CD14-positive monocyte (primary cell): ENCODE measurements at regions not wholly inside any gene's neighbourhood (a gene's known extent, or its start where the extent isn't known, plus 50 kb on each side); places are given as distances from the start of the nearest gene placed in this dataset.

Source experiments
- DNase-seq, 3 donors: peaks; one replicate each; pipeline ENCODE4 v3.0.0-alpha.2; 2011 to 2022
- H2AFZ ChIP-seq: 2 replicates; pipeline ENCODE4 v1.6.0; 2012; ENCODE audit warnings: mild to moderate bottlenecking, low read depth, low read length, inconsistent platforms; ENCODE audit not compliant: insufficient read depth, poor library complexity, severe bottlenecking
- H3K27ac ChIP-seq, 2 donors: 1 replicate in 1 of 2; 2 replicates in 1 of 2; pipeline ENCODE4 v1.5.1; 2012 to 2013; ENCODE audit warnings: low read length in 2 of 2, control low read depth in 1 of 2, inconsistent platforms in 1 of 2, low read depth in 1 of 2, mild to moderate bottlenecking in 1 of 2
- H3K27me3 ChIP-seq, 2 donors: one replicate each; pipeline versions ENCODE4 v1.6.0 to v1.6.1; 2011 to 2013; ENCODE audit warnings: low read length in 2 of 2; ENCODE audit not compliant: control insufficient read depth in 2 of 2, insufficient read depth in 2 of 2
- H3K36me3 ChIP-seq, 2 donors: replicated peaks in 1 of 2; 1 replicate in 1 of 2; 2 replicates in 1 of 2; pipeline versions ENCODE4 v1.5.1 to v1.6.1; 2012 to 2013; ENCODE audit warnings: low read length in 2 of 2, control low read depth in 1 of 2, inconsistent platforms in 1 of 2, mild to moderate bottlenecking in 1 of 2; ENCODE audit not compliant: insufficient read depth in 2 of 2, control insufficient read depth in 1 of 2
- H3K4me1 ChIP-seq, 2 donors: 1 replicate in 1 of 2; 2 replicates in 1 of 2; pipeline versions ENCODE4 v1.5.1 to v1.6.1; 2012 to 2013; ENCODE audit warnings: low read length in 2 of 2, control low read depth in 1 of 2, inconsistent platforms in 1 of 2, mild to moderate bottlenecking in 1 of 2, moderate library complexity in 1 of 2; ENCODE audit not compliant: insufficient read depth in 2 of 2, control insufficient read depth in 1 of 2
- H3K4me2 ChIP-seq: replicated peaks from 2 replicates; pipeline ENCODE3; 2012; ENCODE audit warnings: low read length, moderate library complexity, mild to moderate bottlenecking; ENCODE audit not compliant: poor library complexity, severe bottlenecking; ENCODE audit errors: extremely low read depth
- H3K4me3 ChIP-seq, 3 experiments: fragments of 200-600 bp in 1 of 3; sonication (generic) in 1 of 3; replicated peaks in 1 of 3; 1 replicate in 2 of 3; 2 replicates in 1 of 3; pipeline ENCODE4 v1.5.1; 2011 to 2013; ENCODE audit warnings: low read length in 3 of 3, mild to moderate bottlenecking in 3 of 3, control low read depth in 2 of 3, low read depth in 2 of 3, inconsistent platforms in 1 of 3, moderate library complexity in 1 of 3
- H3K79me2 ChIP-seq: 2 replicates; pipeline ENCODE4 v1.6.0; 2012; ENCODE audit warnings: mild to moderate bottlenecking, control low read depth, inconsistent platforms, low read length, moderate library complexity; ENCODE audit not compliant: insufficient read depth
- H3K9ac ChIP-seq: 2 replicates; pipeline ENCODE4 v1.6.0; 2017; ENCODE audit warnings: low read length, mild to moderate bottlenecking; ENCODE audit not compliant: insufficient read depth, poor library complexity, severe bottlenecking
- H3K9me3 ChIP-seq, 2 donors: replicated peaks in 1 of 2; 1 replicate in 1 of 2; 2 replicates in 1 of 2; pipeline versions ENCODE4 v1.5.1 to v1.6.1; 2012 to 2013; ENCODE audit warnings: low read length in 2 of 2, control low read depth in 1 of 2; ENCODE audit not compliant: control insufficient read depth in 1 of 2, insufficient read depth in 1 of 2
- H4K20me1 ChIP-seq: 2 replicates; pipeline ENCODE4 v1.6.0; 2012; ENCODE audit warnings: mild to moderate bottlenecking, low read length, control low read depth, moderate library complexity; ENCODE audit not compliant: insufficient read depth
- H3K27ac Mint-ChIP-seq, 7 donors: one replicate each; pipeline ENCODE4 v1.8.0; 2020; ENCODE audit warnings: mild to moderate bottlenecking in 7 of 7, mixed read lengths in 7 of 7, moderate library complexity in 6 of 7, inconsistent platforms in 2 of 7
- H3K27me3 Mint-ChIP-seq, 3 donors: one replicate each; pipeline ENCODE4 v1.8.0; 2021 to 2022; ENCODE audit warnings: low read depth in 3 of 3, mild to moderate bottlenecking in 3 of 3, mixed read lengths in 3 of 3, moderate library complexity in 3 of 3, inconsistent platforms in 1 of 3
- H3K36me3 Mint-ChIP-seq, 2 donors: one replicate each; pipeline ENCODE4 v1.8.0; 2020; ENCODE audit warnings: mixed read lengths in 2 of 2, inconsistent platforms in 1 of 2, mild to moderate bottlenecking in 1 of 2
- H3K4me1 Mint-ChIP-seq: one replicate; pipeline ENCODE4 v1.8.0; 2020; ENCODE audit warnings: mild to moderate bottlenecking, mixed read lengths
- H3K4me3 Mint-ChIP-seq, 2 donors: one replicate each; pipeline ENCODE4 v1.8.0; 2020; ENCODE audit warnings: mild to moderate bottlenecking in 2 of 2, mixed read lengths in 2 of 2, moderate library complexity in 1 of 2
- H3K9me3 Mint-ChIP-seq, 7 donors: one replicate each; pipeline ENCODE4 v1.8.0; 2020 to 2022; ENCODE audit warnings: mixed read lengths in 7 of 7, mild to moderate bottlenecking in 6 of 7, moderate library complexity in 6 of 7, inconsistent platforms in 2 of 7
- CTCF ChIP-seq: fragments of 200-600 bp; IDR thresholded peaks from one replicate; pipeline ENCODE4 v1.8.0; 2022; ENCODE audit warnings: antibody characterized with exemption, mild to moderate bottlenecking
- WGBS: methylation state at CpG from one replicate; pipeline ENCODE4 v1.1.5; 2013; ENCODE audit warnings: missing lambda C conversion rate; ENCODE audit not compliant: insufficient coverage; 5-methylcytosine and 5-hydroxymethylcytosine counted together
- intact Hi-C, 2 donors: fragments of 100-400 bp; cut with micrococcal nuclease; formaldehyde crosslinking; loops; one replicate each; pipeline versions ENCODE4 v1.15.0 to v1.15.1; 2023

GRCh38 chr6:55972091-55972490, 96.7 kb upstream of the BMP5 start:
- Histone ChIP-seq H3K9ac (no peak overlapping the region), H2AFZ (no peak overlapping the region), H3K79me2 (no peaks in the 10 kb centered on the region), H3K9me3 (no peaks in the 10 kb centered on the region), H3K4me3 (no peak overlapping the region), H3K36me3 (no peaks in the 10 kb centered on the region), H3K27ac (no peak overlapping the region), H4K20me1 (no peaks in the 10 kb centered on the region), H3K4me2 (no peak overlapping the region), H3K4me1 (no peaks in the 10 kb centered on the region), H3K27me3 (no peaks in the 10 kb centered on the region)
- H3K9me3 Mint-ChIP-seq: no peaks in the 10 kb centered on the region
- TF ChIP-seq CTCF: no peak
- no peak overlapping the region for H3K4me3 Mint-ChIP-seq
- WGBS: no CpG with 5 or more reads among the region's 1 CpG
- intact Hi-C loops: no loop called here
- DNase-seq: no peak
- H3K4me1 Mint-ChIP-seq: no peaks in the 10 kb centered on the region
- no peaks in the 10 kb centered on the region for H3K36me3 Mint-ChIP-seq
- H3K27ac Mint-ChIP-seq: no peak overlapping the region
- peaks cover 0 to 3% (median 2%) of the 10 kb centered on the region in 3 donors for H3K27me3 Mint-ChIP-seq

DNA sequence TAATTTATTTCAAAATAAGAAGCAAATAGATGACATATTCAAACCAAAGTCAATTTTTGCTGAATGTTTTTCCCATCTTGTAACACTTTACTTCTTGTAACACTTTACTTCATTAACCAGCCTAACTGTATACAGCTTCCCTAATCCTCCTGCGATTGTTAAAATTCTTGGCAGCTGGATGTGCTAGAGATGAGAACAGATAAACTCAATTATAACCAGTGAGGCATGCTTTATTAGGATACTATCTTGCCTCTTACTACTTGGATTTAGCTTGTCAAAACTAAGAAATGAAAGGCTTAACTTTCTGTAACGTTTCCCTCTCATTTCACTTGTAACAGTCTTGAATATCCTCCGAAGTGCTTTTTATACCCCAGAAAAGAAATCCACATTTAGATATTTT, 94.1 kb upstream of the BMP5 start:
- H3K36me3 Mint-ChIP-seq: no peaks in the 10 kb centered on the region
- no CpG with 5 or more reads among the region's 3 CpGs for WGBS
- no peaks in the 10 kb centered on the region for H3K9me3 Mint-ChIP-seq

More for the DNA sequence above, 94.1 kb upstream of the BMP5 start:
- H3K4me1 ChIP-seq: no peaks in the 10 kb centered on the region
- peaks cover 0 to 6% (median 2%) of the 10 kb centered on the region in 3 donors for H3K27me3 Mint-ChIP-seq
- H3K9me3 ChIP-seq: no peaks in the 10 kb centered on the region
- no peaks in the 10 kb centered on the region for H3K27me3 ChIP-seq
- no peaks in the 10 kb centered on the region for H3K36me3 ChIP-seq
- TF ChIP-seq CTCF: no peak
- H4K20me1 ChIP-seq: no peaks in the 10 kb centered on the region
- no peak overlapping the region for H3K4me3 Mint-ChIP-seq
- H3K4me1 Mint-ChIP-seq: no peaks in the 10 kb centered on the region
- no peak overlapping the region for H2AFZ ChIP-seq
- H3K27ac Mint-ChIP-seq: no peak overlapping the region
- no peak for DNase-seq
- no peak overlapping the region for H3K4me3 ChIP-seq
- no peak overlapping the region for H3K27ac ChIP-seq
- H3K79me2 ChIP-seq: no peaks in the 10 kb centered on the region
- no peak overlapping the region for H3K4me2 ChIP-seq
- H3K9ac ChIP-seq: no peak overlapping the region
- intact Hi-C loops: no loop called here
